ENCODE measurements at regions not wholly inside any gene's neighbourhood (a gene's known extent, or its start where the extent isn't known, plus 50 kb on each side); places are given as distances from the start of the nearest gene placed in this dataset.

GRCh38 chr6:142545147-142545546, 243.3 kb downstream of the ADGRG6 start:
- Mint-ChIP-seq H3K27ac (ENCODE audit: unreplicated experiment) (no peak overlapping the region), H3K36me3 (ENCODE audit: insufficient read depth, unreplicated experiment) (no peaks in the 10 kb centered on the region), H3K4me1 (ENCODE audit: low read depth, unreplicated experiment) (peaks cover 22% of the 10 kb centered on the region), H3K4me3 (ENCODE audit: low read depth, unreplicated experiment) (no peak overlapping the region), H3K27me3 (ENCODE audit: unreplicated experiment) (no peaks in the 10 kb centered on the region), H3K9me3 (ENCODE audit: low read depth, unreplicated experiment) (no peaks in the 10 kb centered on the region)
- no peak for DNase-seq
- CTCF ChIA-PET = no interaction called here
- intact Hi-C loops (cut with micrococcal nuclease; ENCODE audit: unreplicated experiment) = no loop called here
- BruUV-seq (replicated peaks) = no TSS peak
- TF ChIP-seq, protein P1, sequence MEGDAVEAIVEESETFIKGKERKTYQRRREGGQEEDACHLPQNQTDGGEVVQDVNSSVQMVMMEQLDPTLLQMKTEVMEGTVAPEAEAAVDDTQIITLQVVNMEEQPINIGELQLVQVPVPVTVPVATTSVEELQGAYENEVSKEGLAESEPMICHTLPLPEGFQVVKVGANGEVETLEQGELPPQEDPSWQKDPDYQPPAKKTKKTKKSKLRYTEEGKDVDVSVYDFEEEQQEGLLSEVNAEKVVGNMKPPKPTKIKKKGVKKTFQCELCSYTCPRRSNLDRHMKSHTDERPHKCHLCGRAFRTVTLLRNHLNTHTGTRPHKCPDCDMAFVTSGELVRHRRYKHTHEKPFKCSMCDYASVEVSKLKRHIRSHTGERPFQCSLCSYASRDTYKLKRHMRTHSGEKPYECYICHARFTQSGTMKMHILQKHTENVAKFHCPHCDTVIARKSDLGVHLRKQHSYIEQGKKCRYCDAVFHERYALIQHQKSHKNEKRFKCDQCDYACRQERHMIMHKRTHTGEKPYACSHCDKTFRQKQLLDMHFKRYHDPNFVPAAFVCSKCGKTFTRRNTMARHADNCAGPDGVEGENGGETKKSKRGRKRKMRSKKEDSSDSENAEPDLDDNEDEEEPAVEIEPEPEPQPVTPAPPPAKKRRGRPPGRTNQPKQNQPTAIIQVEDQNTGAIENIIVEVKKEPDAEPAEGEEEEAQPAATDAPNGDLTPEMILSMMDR (IDR thresholded peaks at IDR 0.05; ENCODE audit: unreplicated experiment) = no peak

GRCh38 chr6:142548566-142548965, 246.8 kb downstream of the ADGRG6 start:
- CTCF ChIA-PET = no interaction called here

GRCh38 chr6:142550310-142551063, 248.7 kb downstream of the ADGRG6 start:
- no TSS peak for BruUV-seq (replicated peaks)
- TF ChIP-seq, protein P1 (IDR thresholded peaks at IDR 0.05; ENCODE audit: unreplicated experiment) = no peak
- Mint-ChIP-seq H3K27ac (ENCODE audit: unreplicated experiment) (no peak overlapping the region), H3K4me1 (ENCODE audit: low read depth, unreplicated experiment) (peaks cover 23% of the 10 kb centered on the region), H3K9me3 (ENCODE audit: low read depth, unreplicated experiment) (no peaks in the 10 kb centered on the region), H3K27me3 (ENCODE audit: unreplicated experiment) (no peaks in the 10 kb centered on the region), H3K36me3 (ENCODE audit: insufficient read depth, unreplicated experiment) (no peaks in the 10 kb centered on the region), H3K4me3 (ENCODE audit: low read depth, unreplicated experiment) (no peak overlapping the region)
- no peak for DNase-seq
- intact Hi-C loops (cut with micrococcal nuclease; ENCODE audit: unreplicated experiment) = no loop called here
- CTCF ChIA-PET = no interaction called here

More at GRCh38 chr6:142548566-142548965, 246.8 kb downstream of the ADGRG6 start:
- no peak for DNase-seq
- no peaks in the 10 kb centered on the region for H3K9me3 Mint-ChIP-seq (ENCODE audit: low read depth, unreplicated experiment)
- H3K4me1 Mint-ChIP-seq (ENCODE audit: low read depth, unreplicated experiment) = peaks cover 23% of the 10 kb centered on the region
- TF ChIP-seq, protein P1 (IDR thresholded peaks at IDR 0.05; ENCODE audit: unreplicated experiment) = no peak
- no TSS peak for BruUV-seq (replicated peaks)
- H3K27me3 Mint-ChIP-seq (ENCODE audit: unreplicated experiment) = no peaks in the 10 kb centered on the region
- no peaks in the 10 kb centered on the region for H3K36me3 Mint-ChIP-seq (ENCODE audit: insufficient read depth, unreplicated experiment)
- no peak overlapping the region for H3K27ac Mint-ChIP-seq (ENCODE audit: unreplicated experiment)
- no peak overlapping the region for H3K4me3 Mint-ChIP-seq (ENCODE audit: low read depth, unreplicated experiment)
- intact Hi-C loops (cut with micrococcal nuclease; ENCODE audit: unreplicated experiment) = no loop called here

GRCh38 chr6:142551274-142551811, 249.5 kb downstream of the ADGRG6 start:
- Mint-ChIP-seq H3K27ac (ENCODE audit: unreplicated experiment) (no peak overlapping the region), H3K9me3 (ENCODE audit: low read depth, unreplicated experiment) (no peaks in the 10 kb centered on the region), H3K4me1 (ENCODE audit: low read depth, unreplicated experiment) (peaks cover 23% of the 10 kb centered on the region), H3K4me3 (ENCODE audit: low read depth, unreplicated experiment) (no peak overlapping the region), H3K36me3 (ENCODE audit: insufficient read depth, unreplicated experiment) (no peaks in the 10 kb centered on the region), H3K27me3 (ENCODE audit: unreplicated experiment) (no peaks in the 10 kb centered on the region)
- intact Hi-C loops (cut with micrococcal nuclease; ENCODE audit: unreplicated experiment) = no loop called here
- DNase-seq = peak; percentile 32
- BruUV-seq (replicated peaks) = no TSS peak
- CTCF ChIA-PET = no interaction called here
- TF ChIP-seq, protein P1 (IDR thresholded peaks at IDR 0.05; ENCODE audit: unreplicated experiment) = peak; percentile 14

Measured in Calu3 (cell line).